CD14-positive monocyte (primary cell): ENCODE measurements at regions not wholly inside any gene's neighbourhood (a gene's known extent, or its start where the extent isn't known, plus 50 kb on each side); places are given as distances from the start of the nearest gene placed in this dataset.

ENCODE experiments used
- DNase-seq, 3 donors: peaks; one replicate each; pipeline ENCODE4 v3.0.0-alpha.2; 2011 to 2022
- H2AFZ ChIP-seq: 2 replicates; pipeline ENCODE4 v1.6.0; 2012; ENCODE audit warnings: mild to moderate bottlenecking, low read depth, low read length, inconsistent platforms; ENCODE audit not compliant: insufficient read depth, poor library complexity, severe bottlenecking
- H3K27ac ChIP-seq, 2 donors: 1 replicate in 1 of 2; 2 replicates in 1 of 2; pipeline ENCODE4 v1.5.1; 2012 to 2013; ENCODE audit warnings: low read length in 2 of 2, control low read depth in 1 of 2, inconsistent platforms in 1 of 2, low read depth in 1 of 2, mild to moderate bottlenecking in 1 of 2
- H3K27me3 ChIP-seq, 2 donors: one replicate each; pipeline versions ENCODE4 v1.6.0 to v1.6.1; 2011 to 2013; ENCODE audit warnings: low read length in 2 of 2; ENCODE audit not compliant: control insufficient read depth in 2 of 2, insufficient read depth in 2 of 2
- H3K36me3 ChIP-seq, 2 donors: replicated peaks in 1 of 2; 1 replicate in 1 of 2; 2 replicates in 1 of 2; pipeline versions ENCODE4 v1.5.1 to v1.6.1; 2012 to 2013; ENCODE audit warnings: low read length in 2 of 2, control low read depth in 1 of 2, inconsistent platforms in 1 of 2, mild to moderate bottlenecking in 1 of 2; ENCODE audit not compliant: insufficient read depth in 2 of 2, control insufficient read depth in 1 of 2
- H3K4me1 ChIP-seq, 2 donors: 1 replicate in 1 of 2; 2 replicates in 1 of 2; pipeline versions ENCODE4 v1.5.1 to v1.6.1; 2012 to 2013; ENCODE audit warnings: low read length in 2 of 2, control low read depth in 1 of 2, inconsistent platforms in 1 of 2, mild to moderate bottlenecking in 1 of 2, moderate library complexity in 1 of 2; ENCODE audit not compliant: insufficient read depth in 2 of 2, control insufficient read depth in 1 of 2
- H3K4me2 ChIP-seq: replicated peaks from 2 replicates; pipeline ENCODE3; 2012; ENCODE audit warnings: low read length, moderate library complexity, mild to moderate bottlenecking; ENCODE audit not compliant: poor library complexity, severe bottlenecking; ENCODE audit errors: extremely low read depth
- H3K4me3 ChIP-seq, 3 experiments: fragments of 200-600 bp in 1 of 3; sonication (generic) in 1 of 3; replicated peaks in 1 of 3; 1 replicate in 2 of 3; 2 replicates in 1 of 3; pipeline ENCODE4 v1.5.1; 2011 to 2013; ENCODE audit warnings: low read length in 3 of 3, mild to moderate bottlenecking in 3 of 3, control low read depth in 2 of 3, low read depth in 2 of 3, inconsistent platforms in 1 of 3, moderate library complexity in 1 of 3
- H3K79me2 ChIP-seq: 2 replicates; pipeline ENCODE4 v1.6.0; 2012; ENCODE audit warnings: mild to moderate bottlenecking, control low read depth, inconsistent platforms, low read length, moderate library complexity; ENCODE audit not compliant: insufficient read depth
- H3K9ac ChIP-seq: 2 replicates; pipeline ENCODE4 v1.6.0; 2017; ENCODE audit warnings: low read length, mild to moderate bottlenecking; ENCODE audit not compliant: insufficient read depth, poor library complexity, severe bottlenecking
- H3K9me3 ChIP-seq, 2 donors: replicated peaks in 1 of 2; 1 replicate in 1 of 2; 2 replicates in 1 of 2; pipeline versions ENCODE4 v1.5.1 to v1.6.1; 2012 to 2013; ENCODE audit warnings: low read length in 2 of 2, control low read depth in 1 of 2; ENCODE audit not compliant: control insufficient read depth in 1 of 2, insufficient read depth in 1 of 2
- H4K20me1 ChIP-seq: 2 replicates; pipeline ENCODE4 v1.6.0; 2012; ENCODE audit warnings: mild to moderate bottlenecking, low read length, control low read depth, moderate library complexity; ENCODE audit not compliant: insufficient read depth
- H3K27ac Mint-ChIP-seq, 7 donors: one replicate each; pipeline ENCODE4 v1.8.0; 2020; ENCODE audit warnings: mild to moderate bottlenecking in 7 of 7, mixed read lengths in 7 of 7, moderate library complexity in 6 of 7, inconsistent platforms in 2 of 7
- H3K27me3 Mint-ChIP-seq, 3 donors: one replicate each; pipeline ENCODE4 v1.8.0; 2021 to 2022; ENCODE audit warnings: low read depth in 3 of 3, mild to moderate bottlenecking in 3 of 3, mixed read lengths in 3 of 3, moderate library complexity in 3 of 3, inconsistent platforms in 1 of 3
- H3K36me3 Mint-ChIP-seq, 2 donors: one replicate each; pipeline ENCODE4 v1.8.0; 2020; ENCODE audit warnings: mixed read lengths in 2 of 2, inconsistent platforms in 1 of 2, mild to moderate bottlenecking in 1 of 2
- H3K4me1 Mint-ChIP-seq: one replicate; pipeline ENCODE4 v1.8.0; 2020; ENCODE audit warnings: mild to moderate bottlenecking, mixed read lengths
- H3K4me3 Mint-ChIP-seq, 2 donors: one replicate each; pipeline ENCODE4 v1.8.0; 2020; ENCODE audit warnings: mild to moderate bottlenecking in 2 of 2, mixed read lengths in 2 of 2, moderate library complexity in 1 of 2
- H3K9me3 Mint-ChIP-seq, 7 donors: one replicate each; pipeline ENCODE4 v1.8.0; 2020 to 2022; ENCODE audit warnings: mixed read lengths in 7 of 7, mild to moderate bottlenecking in 6 of 7, moderate library complexity in 6 of 7, inconsistent platforms in 2 of 7
- CTCF ChIP-seq: fragments of 200-600 bp; IDR thresholded peaks from one replicate; pipeline ENCODE4 v1.8.0; 2022; ENCODE audit warnings: antibody characterized with exemption, mild to moderate bottlenecking
- WGBS: methylation state at CpG from one replicate; pipeline ENCODE4 v1.1.5; 2013; ENCODE audit warnings: missing lambda C conversion rate; ENCODE audit not compliant: insufficient coverage; 5-methylcytosine and 5-hydroxymethylcytosine counted together
- intact Hi-C, 2 donors: fragments of 100-400 bp; cut with micrococcal nuclease; formaldehyde crosslinking; loops; one replicate each; pipeline versions ENCODE4 v1.15.0 to v1.15.1; 2023

- no peak overlapping the region for H3K4me3 Mint-ChIP-seq
- no peaks in the 10 kb centered on the region for H4K20me1 ChIP-seq
- H3K4me1 Mint-ChIP-seq: peaks cover 22% of the 10 kb centered on the region
- H3K27me3 ChIP-seq: no peaks in the 10 kb centered on the region
- no peak for DNase-seq
- H3K36me3 Mint-ChIP-seq: no peaks in the 10 kb centered on the region
- no peaks in the 10 kb centered on the region for H3K9me3 ChIP-seq
- H3K27me3 Mint-ChIP-seq: no peaks in the 10 kb centered on the region
- no peaks in the 10 kb centered on the region for H3K79me2 ChIP-seq
- TF ChIP-seq CTCF: no peak
- intact Hi-C loops: no loop called here
- 99% methylated on average over 8 of the region's 12 CpGs for WGBS
- H3K4me1 ChIP-seq: peaks cover 15 to 19% of the 10 kb centered on the region in 2 donors
- H3K27ac Mint-ChIP-seq: peak overlapping the region in 5 of 7 donors; percentile 2 to 75 (median 22)
- no peak overlapping the region for H3K9ac ChIP-seq
- peak overlapping the region in 1 of 3 experiments; percentile 7 for H3K4me3 ChIP-seq
- peak overlapping the region; percentile 8 for H3K4me2 ChIP-seq
- peaks cover 0 to 2% (median 0%) of the 10 kb centered on the region in 7 donors for H3K9me3 Mint-ChIP-seq
- no peaks in the 10 kb centered on the region for H3K36me3 ChIP-seq
- H3K27ac ChIP-seq: peak overlapping the region in 1 of 2 donors; percentile 74
- peak overlapping the region; percentile 46 for H2AFZ ChIP-seq
These were observed 165.4 kb upstream of the CITED2 start for GRCh38 chr6:139539852-139540251.

- H4K20me1 ChIP-seq: no peaks in the 10 kb centered on the region
- H3K9ac ChIP-seq: no peak overlapping the region
- H3K9me3 ChIP-seq: no peaks in the 10 kb centered on the region
- H3K27me3 Mint-ChIP-seq: no peaks in the 10 kb centered on the region
- no peaks in the 10 kb centered on the region for H3K36me3 Mint-ChIP-seq
- no peak overlapping the region for H2AFZ ChIP-seq
- no peak overlapping the region for H3K27ac Mint-ChIP-seq
- H3K4me1 ChIP-seq: peaks cover 29 to 34% of the 10 kb centered on the region in 2 donors
- peaks cover 0 to 2% (median 0%) of the 10 kb centered on the region in 7 donors for H3K9me3 Mint-ChIP-seq
- TF ChIP-seq CTCF: no peak
- H3K27ac ChIP-seq: no peak overlapping the region
- intact Hi-C loops: no loop called here
- no peaks in the 10 kb centered on the region for H3K79me2 ChIP-seq
- WGBS: 94% methylated on average over 4 of the region's 7 CpGs
- H3K4me2 ChIP-seq: no peak overlapping the region
- no peak for DNase-seq
- H3K36me3 ChIP-seq: no peaks in the 10 kb centered on the region
- no peak overlapping the region for H3K4me3 Mint-ChIP-seq
- H3K27me3 ChIP-seq: no peaks in the 10 kb centered on the region
- peaks cover 37% of the 10 kb centered on the region for H3K4me1 Mint-ChIP-seq
- no peak overlapping the region for H3K4me3 ChIP-seq
These were observed 163.9 kb upstream of the CITED2 start for GRCh38 chr6:139538366-139538765.
